Astrocyte (in vitro differentiated cells and primary cell): ENCODE measurements at regions not wholly inside any gene's neighbourhood (a gene's known extent, or its start where the extent isn't known, plus 50 kb on each side); places are given as distances from the start of the nearest gene placed in this dataset.

Experiments used
- DNase-seq: peaks from one replicate; pipeline ENCODE4 v3.0.0-alpha.2; 2010; ENCODE audit warnings: low read depth
- FAIRE-seq: peaks from 2 replicates; lab custom pipeline; 2011; peaks lifted over from hg19 to GRCh38; lab: Jason Lieb, UNC
- H2AFZ ChIP-seq: 2 replicates; pipeline ENCODE4 v1.6.0; 2012; ENCODE audit warnings: low read depth, low read length, inconsistent platforms
- H3K27ac ChIP-seq: 2 replicates; pipeline ENCODE4 v1.5.1; 2011; ENCODE audit warnings: low read depth, low read length, inconsistent platforms
- H3K27me3 ChIP-seq: 2 replicates; pipeline ENCODE4 v1.6.0; 2011; ENCODE audit warnings: low read length, inconsistent platforms; ENCODE audit not compliant: insufficient read depth
- H3K36me3 ChIP-seq: 2 replicates; pipeline ENCODE4 v1.5.1; 2011; ENCODE audit warnings: low read length, inconsistent platforms; ENCODE audit not compliant: insufficient read depth
- H3K4me1 ChIP-seq: 2 replicates; pipeline ENCODE4 v1.5.1; 2011; ENCODE audit warnings: low read length, inconsistent platforms; ENCODE audit not compliant: insufficient read depth
- H3K4me2 ChIP-seq: 2 replicates; pipeline ENCODE4 v1.6.0; 2012; ENCODE audit warnings: low read length, inconsistent platforms
- H3K4me3 ChIP-seq: 2 replicates; pipeline ENCODE4 v1.5.1; 2011; ENCODE audit warnings: low read depth, mild to moderate bottlenecking, low read length, inconsistent platforms; ENCODE audit not compliant: insufficient read depth
- H3K79me2 ChIP-seq: 2 replicates; pipeline ENCODE4 v1.6.0; 2012; ENCODE audit warnings: mild to moderate bottlenecking, low read length, inconsistent platforms; ENCODE audit not compliant: insufficient read depth
- H3K9ac ChIP-seq: 2 replicates; pipeline ENCODE4 v1.6.0; 2012; ENCODE audit warnings: mild to moderate bottlenecking, low read length, inconsistent platforms
- H3K9me3 ChIP-seq: 2 replicates; pipeline ENCODE4 v1.5.1; 2012; ENCODE audit warnings: low read depth, mild to moderate bottlenecking, low read length, inconsistent platforms; ENCODE audit not compliant: insufficient read depth
- H4K20me1 ChIP-seq: 2 replicates; pipeline ENCODE4 v1.6.0; 2012; ENCODE audit warnings: low read length, inconsistent platforms; ENCODE audit not compliant: insufficient read depth
- H3K27ac Mint-ChIP-seq: one replicate; pipeline ENCODE4 v1.8.0; 2021; ENCODE audit warnings: mild to moderate bottlenecking, mixed read lengths; ENCODE audit not compliant: unreplicated experiment
- H3K27me3 Mint-ChIP-seq: one replicate; pipeline ENCODE4 v1.8.0; 2021; ENCODE audit warnings: low read depth, mixed read lengths; ENCODE audit not compliant: unreplicated experiment
- H3K36me3 Mint-ChIP-seq: one replicate; pipeline ENCODE4 v1.8.0; 2021; ENCODE audit warnings: low read depth, mixed read lengths; ENCODE audit not compliant: unreplicated experiment
- H3K4me1 Mint-ChIP-seq: one replicate; pipeline ENCODE4 v1.8.0; 2021; ENCODE audit warnings: low read depth, mixed read lengths; ENCODE audit not compliant: unreplicated experiment
- H3K4me3 Mint-ChIP-seq: one replicate; pipeline ENCODE4 v1.8.0; 2021; ENCODE audit warnings: mild to moderate bottlenecking, moderate library complexity, mixed read lengths; ENCODE audit not compliant: unreplicated experiment
- H3K9me3 Mint-ChIP-seq: one replicate; pipeline ENCODE4 v1.8.0; 2021; ENCODE audit warnings: mild to moderate bottlenecking, mixed read lengths; ENCODE audit not compliant: unreplicated experiment
- CTCF ChIP-seq: IDR thresholded peaks from 2 replicates; pipeline ENCODE4 v1.5.1; 2011; ENCODE audit warnings: low read depth, mild to moderate bottlenecking, inconsistent platforms, low read length, moderate library complexity; ENCODE audit not compliant: insufficient read depth
- EZH2 ChIP-seq: IDR thresholded peaks from 2 replicates; pipeline ENCODE4 v1.6.1; 2012; ENCODE audit warnings: mild to moderate bottlenecking, low read length, inconsistent platforms; ENCODE audit not compliant: insufficient read depth

GRCh38 chr5:61910771-61911170 is 395.2 kb upstream of the KIF2A start:
- TF ChIP-seq CTCF (no peak), EZH2 (no peak)
- Mint-ChIP-seq H3K4me1 (no peaks in the 10 kb centered on the region), H3K36me3 (no peaks in the 10 kb centered on the region), H3K27ac (no peak overlapping the region), H3K27me3 (no peaks in the 10 kb centered on the region), H3K4me3 (no peak overlapping the region), H3K9me3 (peaks cover 4% of the 10 kb centered on the region)
- no peaks in the 10 kb centered on the region for H3K79me2 ChIP-seq
- H2AFZ ChIP-seq: no peak overlapping the region
- no peak overlapping the region for H3K9ac ChIP-seq
- H4K20me1 ChIP-seq: no peaks in the 10 kb centered on the region
- H3K9me3 ChIP-seq: peaks cover 4% of the 10 kb centered on the region
- no peak overlapping the region for H3K4me3 ChIP-seq
- no peaks in the 10 kb centered on the region for H3K27me3 ChIP-seq
- FAIRE-seq (no peak), DNase-seq (no peak)
- H3K4me1 ChIP-seq: no peaks in the 10 kb centered on the region
- no peak overlapping the region for H3K4me2 ChIP-seq
- no peak overlapping the region for H3K27ac ChIP-seq
- no peaks in the 10 kb centered on the region for H3K36me3 ChIP-seq

- Mint-ChIP-seq H3K27me3 (no peaks in the 10 kb centered on the region), H3K4me3 (no peak overlapping the region), H3K36me3 (no peaks in the 10 kb centered on the region), H3K27ac (no peak overlapping the region), H3K4me1 (peaks cover 14% of the 10 kb centered on the region), H3K9me3 (peaks cover 4% of the 10 kb centered on the region)
- Histone ChIP-seq H2AFZ (no peak overlapping the region), H3K36me3 (no peaks in the 10 kb centered on the region), H3K4me1 (peaks cover 9% of the 10 kb centered on the region), H3K27me3 (no peaks in the 10 kb centered on the region), H3K27ac (no peak overlapping the region), H3K4me3 (no peak overlapping the region), H3K4me2 (no peak overlapping the region), H3K9me3 (peaks cover 4% of the 10 kb centered on the region), H3K79me2 (no peaks in the 10 kb centered on the region), H4K20me1 (no peaks in the 10 kb centered on the region), H3K9ac (no peak overlapping the region)
- FAIRE-seq: no peak
- TF ChIP-seq EZH2: no peak
- TF ChIP-seq CTCF: no peak
- no peak for DNase-seq
Measured at GRCh38 chr5:61912559-61912958, 393.4 kb upstream of the KIF2A start.

GRCh38 chr5:61915646-61916045 is 390.4 kb upstream of the KIF2A start:
- no peaks in the 10 kb centered on the region for H3K36me3 ChIP-seq
- Mint-ChIP-seq H3K9me3 (peaks cover 4% of the 10 kb centered on the region), H3K27me3 (no peaks in the 10 kb centered on the region), H3K27ac (no peak overlapping the region), H3K36me3 (no peaks in the 10 kb centered on the region), H3K4me3 (no peak overlapping the region), H3K4me1 (peaks cover 14% of the 10 kb centered on the region)
- H2AFZ ChIP-seq: no peak overlapping the region
- no peaks in the 10 kb centered on the region for H3K27me3 ChIP-seq
- peaks cover 9% of the 10 kb centered on the region for H3K4me1 ChIP-seq
- H3K4me3 ChIP-seq: no peak overlapping the region
- H3K79me2 ChIP-seq: no peaks in the 10 kb centered on the region
- TF ChIP-seq EZH2: no peak
- TF ChIP-seq CTCF: no peak
- H3K9ac ChIP-seq: no peak overlapping the region
- no peaks in the 10 kb centered on the region for H4K20me1 ChIP-seq
- H3K4me2 ChIP-seq: no peak overlapping the region
- DNase-seq (no peak), FAIRE-seq (no peak)
- H3K27ac ChIP-seq: no peak overlapping the region
- H3K9me3 ChIP-seq: peaks cover 4% of the 10 kb centered on the region
